Activated T-cell treated with anti-CD3 and anti-CD28 coated beads for 24 hours (primary cell): ENCODE measurements at regions not wholly inside any gene's neighbourhood (a gene's known extent, or its start where the extent isn't known, plus 50 kb on each side); places are given as distances from the start of the nearest gene placed in this dataset.
"Not testable (repeated sequence)": the region's sequence is repeated elsewhere in the genome, so short reads cannot be mapped to it uniquely, and the experiment has no call there.

Experiments
- DNase-seq: peaks from one replicate; pipeline ENCODE4 v3.0.0-alpha.2; 2020; ENCODE audit warnings: low read depth

GRCh38 chr7:68176974-68177373 lies 1180.3 kb downstream of the TYW1 start:
- DNase-seq, result no peak

- DNase-seq, result no peak
Observed at GRCh38 chr7:68180761-68181160, 1184.1 kb downstream of the TYW1 start.

DNA sequence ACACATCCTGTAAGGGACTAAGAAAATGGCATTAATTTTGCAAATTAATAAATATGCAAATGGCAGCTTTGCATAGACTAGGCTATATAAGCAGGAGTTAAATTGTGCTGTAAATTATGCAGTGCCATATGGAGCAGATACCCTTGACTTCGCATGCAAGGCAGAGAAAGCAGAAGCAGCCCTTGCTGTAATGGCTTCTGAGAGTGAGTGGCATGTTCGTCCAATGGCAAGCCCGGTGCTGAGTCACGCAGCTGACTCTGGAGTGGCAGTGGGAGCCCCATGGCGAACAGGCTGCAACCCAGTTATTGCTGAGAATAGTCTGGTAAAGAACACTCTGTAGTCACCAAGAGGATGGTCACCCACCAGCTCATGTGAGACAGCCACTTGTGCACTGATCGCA lies 1186.5 kb downstream of the TYW1 start:
- no peak for DNase-seq

- DNase-seq, result no peak
Observed at GRCh38 chr7:68185631-68186456, 1189.2 kb downstream of the TYW1 start.

DNA sequence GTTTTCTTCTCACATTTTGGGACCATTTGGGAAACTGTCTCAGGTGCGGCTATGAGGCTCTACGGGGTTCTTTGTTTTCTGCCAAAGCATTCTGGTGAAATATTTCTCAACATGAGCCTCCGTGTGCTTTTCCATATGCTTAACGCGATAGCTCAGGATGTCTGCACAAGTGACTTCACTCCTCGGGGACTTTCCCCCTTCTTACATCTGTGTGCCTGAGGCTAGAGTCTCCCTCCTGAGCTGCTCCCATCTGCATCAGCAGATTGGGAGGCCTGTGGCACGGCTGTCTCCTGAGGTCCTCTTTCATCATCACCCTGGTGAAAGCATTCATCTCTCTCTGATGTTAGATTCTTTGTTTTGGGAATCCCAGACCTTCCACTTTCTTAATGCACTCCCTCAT lies 1190.9 kb downstream of the TYW1 start:
- DNase-seq, result no peak

- DNase-seq, result no peak
Observed at GRCh38 chr7:68192941-68193340, 1196.3 kb downstream of the TYW1 start.

DNA sequence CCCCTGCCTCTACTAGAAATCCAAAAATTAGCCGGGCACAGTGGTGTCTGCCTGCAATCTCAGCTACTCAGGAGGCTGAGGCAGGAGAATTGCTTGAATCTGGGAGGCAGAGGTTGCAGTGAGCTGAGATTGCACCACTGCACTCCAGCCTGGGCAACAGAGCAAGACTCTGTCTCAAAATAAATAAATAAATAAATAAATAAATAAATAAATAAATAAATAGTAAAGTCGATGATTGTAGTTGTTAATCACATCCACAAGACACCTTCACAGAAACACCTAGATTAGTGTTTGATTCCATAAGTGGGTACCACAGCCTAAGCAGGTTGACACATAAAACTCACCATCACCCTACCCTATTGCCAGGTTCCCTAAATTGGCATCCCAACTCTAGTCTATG lies 1199.0 kb downstream of the TYW1 start:
- not testable (repeated sequence) for DNase-seq

GRCh38 chr7:68200051-68200670 lies 1203.5 kb downstream of the TYW1 start:
- DNase-seq, result no peak

DNA sequence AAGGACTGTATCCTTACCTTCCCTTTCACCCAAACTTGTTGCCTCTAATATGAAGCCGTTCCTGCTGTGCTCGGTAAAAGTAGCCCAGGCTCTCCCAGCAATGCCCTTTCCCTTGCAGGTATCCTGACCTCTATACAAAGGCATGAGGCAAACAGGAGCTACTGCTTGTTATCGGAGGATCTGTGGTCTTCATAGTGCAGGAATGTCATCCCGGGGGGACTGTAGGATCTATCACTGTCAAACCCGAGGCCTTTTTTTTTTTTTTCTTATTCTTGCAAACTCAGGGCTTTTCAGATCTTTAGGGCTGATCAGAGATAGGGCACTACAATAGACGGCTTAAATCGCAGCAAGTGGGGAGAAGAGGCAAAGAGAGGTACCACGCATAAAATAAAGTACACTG lies 1206.6 kb downstream of the TYW1 start:
- no peak for DNase-seq

DNA sequence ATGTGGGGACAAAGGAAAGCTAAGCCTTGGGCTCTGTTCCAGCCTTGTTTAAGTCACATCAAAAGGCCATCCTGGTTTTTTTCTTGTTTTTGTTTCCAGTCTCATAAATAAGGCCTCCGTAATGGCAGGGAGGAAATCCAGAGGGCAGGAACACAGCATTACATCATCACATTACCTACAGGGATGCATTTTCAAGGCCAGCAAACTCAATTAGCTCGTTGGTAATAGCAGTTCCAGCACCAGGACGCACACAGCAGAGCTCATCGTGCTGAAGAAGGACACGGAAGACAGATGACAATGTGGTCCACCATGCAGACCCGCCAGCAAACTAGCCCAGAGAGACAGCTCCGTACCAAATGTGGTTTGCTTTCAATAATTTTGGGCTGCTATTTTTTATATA lies 1209.2 kb downstream of the TYW1 start:
- no peak for DNase-seq

GRCh38 chr7:68206946-68207485 lies 1210.4 kb downstream of the TYW1 start:
- no peak for DNase-seq

DNA sequence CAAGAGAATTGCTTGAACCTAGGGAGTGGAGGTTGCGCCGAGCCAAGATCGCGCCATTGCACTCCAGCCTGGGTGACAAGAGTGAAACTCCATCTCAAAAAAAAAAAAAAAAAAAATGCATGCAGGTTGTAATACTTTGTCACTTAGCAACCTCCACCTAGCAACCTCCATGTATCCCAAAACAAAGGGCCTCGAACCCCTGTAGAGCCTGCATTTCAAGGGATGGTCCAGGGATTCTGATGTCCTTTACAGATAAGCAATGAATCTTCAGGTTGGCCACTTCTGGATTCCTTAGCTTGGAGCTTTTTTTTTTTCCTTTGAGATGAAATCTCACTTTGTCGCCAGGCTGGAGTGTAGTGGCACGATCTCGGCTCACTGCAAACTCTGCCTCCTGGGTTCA lies 1211.0 kb downstream of the TYW1 start:
- no peak for DNase-seq

DNA sequence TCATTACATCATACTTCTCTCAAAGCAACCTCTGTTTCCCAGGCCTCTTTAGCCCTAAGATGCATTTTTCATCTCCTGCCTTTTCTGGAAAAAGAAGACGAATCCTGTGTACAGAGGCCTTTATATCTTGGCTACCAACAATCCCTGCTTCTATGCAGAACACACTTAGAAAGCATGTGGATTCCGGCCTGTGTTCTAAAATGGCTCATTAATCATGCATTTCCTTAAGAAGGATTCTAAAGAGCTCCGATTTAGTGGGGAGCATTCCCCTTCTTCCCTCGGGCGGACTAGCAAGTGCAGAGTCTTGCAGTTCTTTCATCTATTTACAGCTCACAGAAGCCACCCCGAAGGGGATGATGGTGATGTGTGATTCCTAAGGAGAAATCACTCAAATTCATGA lies 1212.9 kb downstream of the TYW1 start:
- no peak for DNase-seq

DNA sequence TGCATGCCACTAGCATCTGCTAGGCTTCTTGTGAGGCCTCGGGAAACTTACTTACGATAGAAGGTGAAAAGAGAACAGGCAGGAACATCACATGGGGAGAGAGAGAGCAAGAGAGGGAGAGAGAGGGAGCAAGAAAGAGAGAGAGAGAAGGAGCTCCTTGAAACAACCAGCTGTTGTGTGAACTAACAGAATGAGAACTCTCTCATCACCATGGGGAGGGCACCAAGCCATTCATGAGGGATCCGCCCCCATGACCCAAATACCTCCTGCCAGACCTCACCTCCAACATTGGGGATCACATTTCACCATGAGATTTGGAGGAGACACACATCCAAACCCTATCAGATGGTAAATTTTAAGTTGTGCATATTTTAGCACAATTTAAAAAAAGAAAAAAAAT lies 1217.2 kb downstream of the TYW1 start:
- no peak for DNase-seq

GRCh38 chr7:68216051-68216450 lies 1219.4 kb downstream of the TYW1 start:
- DNase-seq, result no peak

DNA sequence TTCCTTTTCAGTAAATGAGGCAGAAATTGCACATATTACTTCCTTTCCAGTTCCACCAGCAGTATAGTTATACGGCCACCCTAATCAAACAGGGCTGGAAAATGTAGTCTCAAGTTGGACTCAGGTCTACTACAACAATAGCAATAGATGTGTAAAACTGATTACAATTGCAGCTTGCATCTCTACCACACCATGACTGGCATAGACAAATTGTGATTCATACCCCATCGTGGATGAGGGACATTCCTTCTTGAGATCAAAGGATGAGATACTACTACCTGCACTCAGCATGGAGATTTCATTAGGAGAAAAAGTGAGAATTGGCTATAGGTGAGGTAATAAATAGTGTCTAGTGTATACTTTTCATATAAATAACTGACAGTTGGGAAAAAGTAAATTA lies 1220.8 kb downstream of the TYW1 start:
- no peak for DNase-seq

DNA sequence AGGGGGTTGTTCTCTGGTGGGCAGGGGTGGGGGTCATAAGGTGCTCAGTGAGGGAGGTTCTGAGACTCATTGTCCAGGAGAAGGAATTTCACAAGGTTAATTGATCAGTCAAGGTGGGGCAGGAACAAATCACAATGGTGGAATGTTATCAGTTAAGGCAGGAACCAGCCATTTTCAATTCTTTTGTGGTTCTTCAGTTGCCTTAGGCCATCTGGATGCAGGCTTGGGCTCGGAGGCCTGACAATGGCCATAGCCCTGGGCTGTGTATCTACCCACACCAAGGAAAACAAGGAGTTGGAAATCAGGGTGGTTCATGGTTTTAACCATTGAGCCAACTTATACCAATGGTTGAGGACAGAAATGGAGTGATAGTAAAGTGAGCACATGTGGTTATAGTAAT lies 1221.8 kb downstream of the TYW1 start:
- no peak for DNase-seq

DNA sequence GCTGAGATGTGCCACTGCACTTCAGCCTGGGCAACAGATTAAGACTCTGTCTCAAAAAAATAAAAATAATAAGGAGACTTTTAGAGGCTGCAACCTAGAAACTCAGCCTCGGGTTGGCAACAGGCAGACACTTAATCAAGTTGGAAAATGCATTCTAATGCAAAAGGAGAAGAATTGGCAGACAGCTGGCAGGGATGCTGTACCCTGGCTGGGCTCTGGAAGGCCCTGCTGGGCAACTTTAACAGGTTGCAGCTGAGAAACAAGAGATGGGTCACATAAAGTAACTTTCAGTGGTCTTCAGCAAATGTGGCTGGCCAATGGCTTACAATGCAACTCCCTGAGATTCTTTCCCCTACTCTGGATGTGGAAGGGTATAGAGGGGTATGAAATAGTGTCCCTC lies 1225.7 kb downstream of the TYW1 start:
- no peak for DNase-seq

- no peak for DNase-seq
Observed at GRCh38 chr7:68224041-68224741, 1227.6 kb downstream of the TYW1 start.

DNA sequence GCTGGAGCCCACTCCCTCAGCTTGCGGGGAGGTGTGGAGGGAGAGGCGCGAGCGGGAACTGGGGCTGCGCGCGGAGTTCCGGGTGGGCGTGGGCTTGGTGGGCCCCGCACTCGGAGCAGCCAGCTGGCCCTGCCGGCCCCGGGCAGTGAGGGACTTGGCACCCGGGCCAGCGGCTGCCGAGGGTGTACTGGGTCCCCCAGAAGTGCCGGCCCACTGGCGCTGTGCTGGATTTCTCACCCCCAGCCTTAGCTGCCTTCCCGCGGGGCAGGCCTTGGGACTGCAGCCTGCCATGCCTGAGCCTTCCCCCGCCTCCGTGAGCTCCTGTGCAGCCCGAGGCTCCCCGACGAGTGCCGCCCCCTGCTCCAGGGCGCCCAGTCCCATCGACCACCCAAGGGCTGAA lies 1234.4 kb downstream of the TYW1 start:
- DNase-seq, result not testable (repeated sequence)

- no peak for DNase-seq
Observed at GRCh38 chr7:68235937-68236336, 1239.3 kb downstream of the TYW1 start.

DNA sequence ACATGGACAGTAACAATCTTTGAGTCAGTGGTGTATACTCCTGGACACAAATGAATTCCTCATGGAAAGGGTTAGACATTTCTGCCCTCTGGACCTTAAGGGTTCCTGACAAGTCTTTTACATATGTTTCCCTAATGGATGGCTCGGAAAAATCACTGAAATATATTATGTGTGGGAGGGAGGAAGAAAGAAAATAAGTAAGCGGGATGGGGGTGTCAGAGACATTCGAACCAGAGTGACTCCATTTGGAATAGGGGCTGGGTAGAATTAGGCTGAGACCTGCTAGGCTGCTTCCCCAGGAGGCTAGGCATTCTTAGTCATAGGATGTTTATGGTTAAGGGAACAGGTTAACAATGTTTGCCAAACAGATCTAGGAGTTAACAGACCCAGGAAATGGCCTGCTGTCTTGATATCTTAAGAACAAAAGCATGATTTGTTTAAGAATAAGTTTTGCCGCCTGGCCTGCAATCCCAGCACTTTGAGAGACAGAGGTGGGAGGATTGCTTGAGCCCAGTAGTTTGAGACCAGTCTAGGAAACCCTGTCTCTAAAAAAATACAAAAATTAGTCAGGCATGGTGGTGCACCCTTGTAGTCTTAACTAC lies 1241.7 kb downstream of the TYW1 start:
- DNase-seq, result no peak

- DNase-seq, result no peak
Observed at GRCh38 chr7:68243128-68243527, 1246.5 kb downstream of the TYW1 start.
